Colonic mucosa (tissue), 4 donors: ENCODE measurements at regions not wholly inside any gene's neighbourhood (a gene's known extent, or its start where the extent isn't known, plus 50 kb on each side); places are given as distances from the start of the nearest gene placed in this dataset.

Source experiments
- DNase-seq: peaks from one replicate; pipeline ENCODE4 v3.0.0-alpha.2; 2020
- H3K27ac ChIP-seq: fragments of 200-600 bp; one replicate; pipeline ENCODE4 v1.8.0; 2021
- H3K27me3 ChIP-seq: fragments of 200-600 bp; one replicate; pipeline ENCODE4 v1.8.0; 2021
- H3K36me3 ChIP-seq: fragments of 200-600 bp; one replicate; pipeline ENCODE4 v1.8.0; 2021
- H3K4me1 ChIP-seq: fragments of 200-600 bp; one replicate; pipeline ENCODE4 v1.8.0; 2021; ENCODE audit warnings: mild to moderate bottlenecking
- H3K4me3 ChIP-seq: fragments of 200-600 bp; one replicate; pipeline ENCODE4 v1.8.0; 2021
- H3K9ac ChIP-seq, 2 donors: one replicate each; pipeline ENCODE4 v1.7.0; 2013; ENCODE audit warnings: control low read depth in 2 of 2, low read depth in 2 of 2, low read length in 2 of 2
- H3K9me3 ChIP-seq: fragments of 200-600 bp; one replicate; pipeline ENCODE4 v1.8.0; 2021
- intact Hi-C: fragments of 100-400 bp; cut with DNase I; formaldehyde crosslinking; loops from one replicate; pipeline ENCODE4 v1.14.1; 2022
- TF ChIP-seq, protein P1 (sequence below): fragments of 200-600 bp; IDR thresholded peaks from one replicate; pipeline ENCODE4 v1.8.0; 2022; ENCODE audit warnings: antibody characterized with exemption, mild to moderate bottlenecking
- donor health status: healthy.
- donor health status: DM: no; HTN: no; CAD: no.
- donor health status: DM: no; HTN: no; CAD: no.

DNA sequence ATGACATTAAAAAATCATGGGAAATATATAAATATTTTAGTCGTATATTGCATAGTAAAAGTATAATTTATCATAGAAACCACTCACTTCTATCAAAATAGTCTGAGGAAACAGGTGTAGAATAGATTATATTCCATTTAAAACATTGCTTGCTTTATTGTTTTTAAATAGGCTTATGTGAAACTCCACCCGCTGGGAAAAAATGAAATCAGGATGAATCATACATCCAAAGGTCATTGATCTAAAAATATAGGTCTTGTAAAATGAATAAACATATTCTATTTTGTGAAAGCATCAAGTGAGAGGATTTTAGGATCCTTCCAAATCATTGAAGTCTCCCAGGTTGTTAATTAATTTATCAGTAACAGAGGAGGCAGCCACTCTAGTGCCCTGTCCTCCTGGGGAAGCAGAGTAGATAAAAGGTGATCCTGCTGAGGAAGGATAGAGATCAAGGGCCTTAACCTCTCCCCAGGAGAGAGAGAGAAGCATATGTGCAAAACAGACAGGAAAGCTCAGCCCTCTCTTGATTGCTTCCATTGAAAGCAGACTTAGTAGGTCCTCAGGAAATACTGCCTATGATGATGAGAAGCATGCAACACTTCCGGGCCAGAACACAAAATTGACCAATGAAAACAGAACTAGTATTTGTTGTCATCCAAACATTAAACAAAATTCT, 96.8 kb upstream of the MAP9 start:
- Histone ChIP-seq H3K9ac (no peak overlapping the region), H3K27ac (no peak overlapping the region), H3K9me3 (no peaks in the 10 kb centered on the region), H3K4me1 (no peaks in the 10 kb centered on the region), H3K27me3 (no peaks in the 10 kb centered on the region), H3K4me3 (no peak overlapping the region), H3K36me3 (no peaks in the 10 kb centered on the region)
- DNase-seq = no peak
- TF ChIP-seq, protein P1, sequence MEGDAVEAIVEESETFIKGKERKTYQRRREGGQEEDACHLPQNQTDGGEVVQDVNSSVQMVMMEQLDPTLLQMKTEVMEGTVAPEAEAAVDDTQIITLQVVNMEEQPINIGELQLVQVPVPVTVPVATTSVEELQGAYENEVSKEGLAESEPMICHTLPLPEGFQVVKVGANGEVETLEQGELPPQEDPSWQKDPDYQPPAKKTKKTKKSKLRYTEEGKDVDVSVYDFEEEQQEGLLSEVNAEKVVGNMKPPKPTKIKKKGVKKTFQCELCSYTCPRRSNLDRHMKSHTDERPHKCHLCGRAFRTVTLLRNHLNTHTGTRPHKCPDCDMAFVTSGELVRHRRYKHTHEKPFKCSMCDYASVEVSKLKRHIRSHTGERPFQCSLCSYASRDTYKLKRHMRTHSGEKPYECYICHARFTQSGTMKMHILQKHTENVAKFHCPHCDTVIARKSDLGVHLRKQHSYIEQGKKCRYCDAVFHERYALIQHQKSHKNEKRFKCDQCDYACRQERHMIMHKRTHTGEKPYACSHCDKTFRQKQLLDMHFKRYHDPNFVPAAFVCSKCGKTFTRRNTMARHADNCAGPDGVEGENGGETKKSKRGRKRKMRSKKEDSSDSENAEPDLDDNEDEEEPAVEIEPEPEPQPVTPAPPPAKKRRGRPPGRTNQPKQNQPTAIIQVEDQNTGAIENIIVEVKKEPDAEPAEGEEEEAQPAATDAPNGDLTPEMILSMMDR = no peak
- intact Hi-C loops = no loop called here

DNA sequence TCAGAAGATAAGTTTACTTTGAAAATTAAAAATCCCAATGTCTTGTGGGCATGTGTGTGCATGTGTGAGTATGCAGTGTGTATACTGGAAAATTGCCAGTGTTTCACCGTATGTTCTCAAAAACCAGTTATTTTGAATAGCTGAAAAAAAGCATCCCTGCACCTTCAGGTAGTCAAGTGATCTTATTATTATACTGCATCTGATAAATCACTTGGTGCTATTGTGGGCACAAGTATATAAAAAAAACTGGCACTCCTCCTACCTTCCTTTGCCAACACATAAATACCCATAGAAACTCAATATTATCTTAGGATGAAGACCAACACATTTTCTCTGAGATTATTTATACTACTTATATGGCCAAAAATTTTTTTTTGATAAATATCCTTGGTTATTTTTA, 91.5 kb upstream of the MAP9 start:
- Histone ChIP-seq H3K9ac (no peak overlapping the region), H3K36me3 (no peaks in the 10 kb centered on the region), H3K4me3 (no peak overlapping the region), H3K4me1 (no peaks in the 10 kb centered on the region), H3K27me3 (no peaks in the 10 kb centered on the region), H3K27ac (no peak overlapping the region), H3K9me3 (no peaks in the 10 kb centered on the region)
- TF ChIP-seq, protein P1 = no peak
- DNase-seq = no peak
- intact Hi-C loops = no loop called here

DNA sequence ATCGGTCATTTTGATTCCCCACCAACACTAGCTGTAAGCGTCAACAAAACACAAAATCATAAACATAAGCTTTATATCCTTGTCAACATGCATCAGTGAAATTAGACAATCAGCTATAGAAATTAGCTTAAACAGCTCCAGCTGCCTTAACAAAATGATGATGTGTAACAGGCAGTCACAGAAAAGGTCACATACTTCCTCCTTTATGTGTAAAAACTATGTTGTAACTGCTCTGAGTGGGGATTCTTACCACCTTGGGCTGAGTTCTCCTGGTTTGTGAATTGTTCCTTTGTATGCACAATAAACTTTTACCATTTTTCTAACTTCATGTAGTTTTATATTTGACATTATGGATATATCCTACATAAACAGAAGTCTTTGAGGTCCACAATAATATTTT, 73.9 kb upstream of the MAP9 start:
- Histone ChIP-seq H3K4me1 (no peaks in the 10 kb centered on the region), H3K36me3 (no peaks in the 10 kb centered on the region), H3K27ac (no peak overlapping the region), H3K9me3 (no peaks in the 10 kb centered on the region), H3K4me3 (no peak overlapping the region), H3K27me3 (no peaks in the 10 kb centered on the region), H3K9ac (no peak overlapping the region)
- intact Hi-C loops = no loop called here
- TF ChIP-seq, protein P1 = no peak
- no peak for DNase-seq

DNA sequence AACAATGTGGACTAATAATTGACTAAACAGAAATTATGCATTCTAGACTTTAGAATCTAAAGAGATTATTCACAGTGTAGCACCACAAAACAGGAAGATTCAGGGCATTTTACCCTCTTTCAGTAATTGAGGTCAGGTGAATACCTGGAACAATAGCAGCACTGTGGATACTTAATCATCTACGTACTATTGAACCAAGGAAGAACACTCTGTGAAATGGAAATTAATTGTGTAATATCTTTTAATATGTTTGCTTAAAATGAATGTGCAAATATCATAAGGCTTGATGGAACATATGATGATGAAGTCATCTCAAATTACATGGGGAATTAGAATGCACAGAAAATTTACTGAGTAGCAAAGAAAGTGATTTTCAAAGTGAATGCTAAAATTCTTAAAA, 68.5 kb upstream of the MAP9 start:
- intact Hi-C loops = loop anchor here (10.0 kb wide), 1 partner anchor 509 kb away; the partner anchor contains the start of gene CTSO
- TF ChIP-seq, protein P1 = no peak
- no peaks in the 10 kb centered on the region for H3K9me3 ChIP-seq

DNA sequence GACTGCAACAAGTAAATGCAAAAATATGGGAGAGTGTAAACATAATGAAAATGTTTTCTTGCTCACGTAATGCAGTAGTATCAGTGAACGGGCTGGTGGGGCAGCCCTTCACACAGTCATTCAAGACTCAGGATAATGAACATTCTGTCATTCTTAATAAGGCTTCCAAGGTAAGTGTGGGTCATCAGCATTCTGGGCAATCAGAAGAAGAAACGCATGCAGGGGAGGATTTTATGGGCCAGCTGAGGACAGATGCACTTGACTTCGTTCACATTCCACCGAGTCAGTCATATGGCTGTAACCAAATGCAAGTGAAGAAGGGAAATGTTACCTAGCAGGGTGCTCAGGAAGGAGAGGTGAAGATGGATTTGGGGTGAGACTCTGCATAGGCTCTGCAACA, 68.0 kb upstream of the MAP9 start:
- TF ChIP-seq, protein P1 = no peak
- no peaks in the 10 kb centered on the region for H3K4me1 ChIP-seq
- intact Hi-C loops = loop anchor here (5.0 to 10.0 kb wide), 2 partner anchors 343 to 510 kb away; partner anchors contain the start of gene CTSO
- H3K27me3 ChIP-seq = no peaks in the 10 kb centered on the region
- H3K27ac ChIP-seq = no peak overlapping the region
- no peaks in the 10 kb centered on the region for H3K9me3 ChIP-seq
- no peak for DNase-seq
- no peak overlapping the region for H3K4me3 ChIP-seq
- no peak overlapping the region for H3K9ac ChIP-seq
- H3K36me3 ChIP-seq = no peaks in the 10 kb centered on the region

More for the DNA sequence above, 68.5 kb upstream of the MAP9 start:
- no peaks in the 10 kb centered on the region for H3K27me3 ChIP-seq
- H3K4me3 ChIP-seq = no peak overlapping the region
- no peaks in the 10 kb centered on the region for H3K4me1 ChIP-seq
- H3K27ac ChIP-seq = no peak overlapping the region
- H3K9ac ChIP-seq = no peak overlapping the region
- no peaks in the 10 kb centered on the region for H3K36me3 ChIP-seq
- no peak for DNase-seq
